CD8-positive, alpha-beta memory T cell (primary cell): ENCODE measurements at regions not wholly inside any gene's neighbourhood (a gene's known extent, or its start where the extent isn't known, plus 50 kb on each side); places are given as distances from the start of the nearest gene placed in this dataset.

Source experiments
- CTCF ChIA-PET: fragments of 350-600 bp; sonication (Branson Sonifier 250); formaldehyde crosslinking; loops from one replicate; lab custom pipeline; 2021; ENCODE audit warnings: antibody characterized with exemption; lab: Charles Lee
- POLR2A ChIA-PET: fragments of 350-600 bp; sonication (Branson Sonifier 250); formaldehyde crosslinking; loops from one replicate; lab custom pipeline; 2021; ENCODE audit warnings: antibody characterized with exemption; lab: Charles Lee
- DNase-seq, 5 donors: peaks; one replicate each; pipeline versions ENCODE4 v3.0.0 to v3.0.0-alpha.2; 2020 to 2022; ENCODE audit warnings: mixed read lengths in 1 of 5
- H3K27ac ChIP-seq: one replicate; pipeline ENCODE4 v1.7.0; 2013; ENCODE audit warnings: low read depth, mild to moderate bottlenecking, low read length, moderate library complexity
- H3K27me3 ChIP-seq: 2 replicates; pipeline ENCODE4 v1.7.0; 2013; ENCODE audit warnings: low read length, mild to moderate bottlenecking; ENCODE audit not compliant: insufficient read depth, poor library complexity, severe bottlenecking
- H3K36me3 ChIP-seq: 2 replicates; pipeline ENCODE4 v1.7.0; 2013; ENCODE audit warnings: mild to moderate bottlenecking, low read length, moderate library complexity; ENCODE audit not compliant: insufficient read depth
- H3K4me1 ChIP-seq: 2 replicates; pipeline ENCODE4 v1.7.0; 2013; ENCODE audit warnings: mild to moderate bottlenecking, low read length, moderate library complexity; ENCODE audit not compliant: insufficient read depth
- H3K4me3 ChIP-seq: 2 replicates; pipeline ENCODE4 v1.7.0; 2013; ENCODE audit warnings: mild to moderate bottlenecking, low read length
- H3K9me3 ChIP-seq: 2 replicates; pipeline ENCODE4 v1.7.0; 2013; ENCODE audit warnings: mild to moderate bottlenecking, low read length
- H3K27ac Mint-ChIP-seq, 8 donors: one replicate each; pipeline ENCODE4 v1.8.0; 2020 to 2021; ENCODE audit warnings: mixed read lengths in 8 of 8, mild to moderate bottlenecking in 6 of 8, inconsistent platforms in 3 of 8, moderate library complexity in 3 of 8
- H3K27me3 Mint-ChIP-seq, 2 donors: one replicate each; pipeline ENCODE4 v1.8.0; 2020 to 2021; ENCODE audit warnings: mixed read lengths in 2 of 2, mild to moderate bottlenecking in 1 of 2, moderate library complexity in 1 of 2
- H3K36me3 Mint-ChIP-seq, 3 donors: one replicate each; pipeline ENCODE4 v1.8.0; 2020 to 2021; ENCODE audit warnings: mixed read lengths in 3 of 3, inconsistent platforms in 1 of 3, mild to moderate bottlenecking in 1 of 3
- H3K4me1 Mint-ChIP-seq, 3 donors: one replicate each; pipeline ENCODE4 v1.8.0; 2020 to 2021; ENCODE audit warnings: mixed read lengths in 3 of 3, inconsistent platforms in 1 of 3, mild to moderate bottlenecking in 1 of 3
- H3K4me3 Mint-ChIP-seq, 7 donors: one replicate each; pipeline ENCODE4 v1.8.0; 2020 to 2021; ENCODE audit warnings: mixed read lengths in 7 of 7, mild to moderate bottlenecking in 6 of 7, moderate library complexity in 4 of 7, inconsistent platforms in 2 of 7
- H3K9me3 Mint-ChIP-seq, 5 donors: one replicate each; pipeline ENCODE4 v1.8.0; 2020 to 2022; ENCODE audit warnings: mixed read lengths in 5 of 5, mild to moderate bottlenecking in 3 of 5, moderate library complexity in 2 of 5, inconsistent platforms in 1 of 5

GRCh38 chr5:30932273-30933017 lies 261.0 kb upstream of the CDH6 start:
- H3K9me3 ChIP-seq: peaks cover 1% of the 10 kb centered on the region
- Mint-ChIP-seq H3K27ac (no peak overlapping the region), H3K27me3 (no peaks in the 10 kb centered on the region), H3K9me3 (peaks cover 0 to 38% (median 5%) of the 10 kb centered on the region in 5 donors), H3K36me3 (no peaks in the 10 kb centered on the region), H3K4me1 (no peaks in the 10 kb centered on the region), H3K4me3 (no peak overlapping the region)
- no peak overlapping the region for H3K4me3 ChIP-seq
- ChIA-PET POLR2A (no interaction called here), CTCF (no interaction called here)
- no peak overlapping the region for H3K27ac ChIP-seq
- H3K36me3 ChIP-seq: no peaks in the 10 kb centered on the region
- no peaks in the 10 kb centered on the region for H3K4me1 ChIP-seq
- H3K27me3 ChIP-seq: no peaks in the 10 kb centered on the region
- DNase-seq: no peak

- H3K4me3 Mint-ChIP-seq: no peak overlapping the region
- peaks cover 0 to 43% (median 5%) of the 10 kb centered on the region in 5 donors for H3K9me3 Mint-ChIP-seq
- H3K27me3 Mint-ChIP-seq: no peaks in the 10 kb centered on the region
- H3K27me3 ChIP-seq: no peaks in the 10 kb centered on the region
- no peak for DNase-seq
- H3K36me3 ChIP-seq: no peaks in the 10 kb centered on the region
- H3K27ac Mint-ChIP-seq: no peak overlapping the region
- H3K4me3 ChIP-seq: no peak overlapping the region
- H3K36me3 Mint-ChIP-seq: no peaks in the 10 kb centered on the region
- no peaks in the 10 kb centered on the region for H3K4me1 Mint-ChIP-seq
- H3K27ac ChIP-seq: no peak overlapping the region
- H3K9me3 ChIP-seq: peaks cover 5% of the 10 kb centered on the region
- H3K4me1 ChIP-seq: no peaks in the 10 kb centered on the region
- ChIA-PET POLR2A (no interaction called here), CTCF (no interaction called here)
Measured at GRCh38 chr5:30930736-30931135, 262.8 kb upstream of the CDH6 start.

GRCh38 chr5:30928956-30929355 lies 264.5 kb upstream of the CDH6 start:
- Mint-ChIP-seq H3K4me3 (no peak overlapping the region), H3K36me3 (no peaks in the 10 kb centered on the region), H3K9me3 (peaks cover 0 to 42% (median 7%) of the 10 kb centered on the region in 5 donors), H3K27ac (no peak overlapping the region), H3K4me1 (no peaks in the 10 kb centered on the region), H3K27me3 (no peaks in the 10 kb centered on the region)
- DNase-seq: no peak
- no peaks in the 10 kb centered on the region for H3K4me1 ChIP-seq
- no peaks in the 10 kb centered on the region for H3K27me3 ChIP-seq
- POLR2A ChIA-PET: no interaction called here
- peaks cover 5% of the 10 kb centered on the region for H3K9me3 ChIP-seq
- no peak overlapping the region for H3K27ac ChIP-seq
- no peaks in the 10 kb centered on the region for H3K36me3 ChIP-seq
- CTCF ChIA-PET: no interaction called here
- H3K4me3 ChIP-seq: no peak overlapping the region

GRCh38 chr5:30926218-30926617 lies 267.3 kb upstream of the CDH6 start:
- H3K4me1 Mint-ChIP-seq: no peaks in the 10 kb centered on the region
- no peaks in the 10 kb centered on the region for H3K36me3 Mint-ChIP-seq
- CTCF ChIA-PET: no interaction called here

GRCh38 chr5:30921388-30921787 lies 272.1 kb upstream of the CDH6 start:
- no peaks in the 10 kb centered on the region for H3K4me1 ChIP-seq
- peaks cover 2 to 26% (median 14%) of the 10 kb centered on the region in 5 donors for H3K9me3 Mint-ChIP-seq
- H3K4me1 Mint-ChIP-seq: no peaks in the 10 kb centered on the region
- no peak overlapping the region for H3K27ac ChIP-seq
- H3K4me3 ChIP-seq: no peak overlapping the region
- CTCF ChIA-PET: no interaction called here
- H3K27me3 ChIP-seq: no peaks in the 10 kb centered on the region
- DNase-seq: no peak
- no peak overlapping the region for H3K27ac Mint-ChIP-seq
- peaks cover 0 to 2% of the 10 kb centered on the region in 2 donors for H3K27me3 Mint-ChIP-seq
- no peaks in the 10 kb centered on the region for H3K36me3 Mint-ChIP-seq
- POLR2A ChIA-PET: no interaction called here
- H3K36me3 ChIP-seq: no peaks in the 10 kb centered on the region
- H3K4me3 Mint-ChIP-seq: no peak overlapping the region
- no peaks in the 10 kb centered on the region for H3K9me3 ChIP-seq

More at GRCh38 chr5:30926218-30926617, 267.3 kb upstream of the CDH6 start:
- Histone ChIP-seq H3K4me3 (no peak overlapping the region), H3K36me3 (no peaks in the 10 kb centered on the region), H3K4me1 (no peaks in the 10 kb centered on the region), H3K27me3 (no peaks in the 10 kb centered on the region), H3K27ac (no peak overlapping the region), H3K9me3 (peaks cover 5% of the 10 kb centered on the region)
- Mint-ChIP-seq H3K27ac (no peak overlapping the region), H3K9me3 (peaks cover 1 to 38% (median 7%) of the 10 kb centered on the region in 5 donors), H3K27me3 (peaks cover 0 to 2% of the 10 kb centered on the region in 2 donors), H3K4me3 (no peak overlapping the region)
- no peak for DNase-seq
- POLR2A ChIA-PET: no interaction called here

- no peak overlapping the region for H3K27ac Mint-ChIP-seq
- H3K4me1 Mint-ChIP-seq: no peaks in the 10 kb centered on the region
- H3K9me3 Mint-ChIP-seq: peaks cover 6 to 19% (median 9%) of the 10 kb centered on the region in 5 donors
- ChIA-PET POLR2A (no interaction called here), CTCF (no interaction called here)
- H3K9me3 ChIP-seq: no peaks in the 10 kb centered on the region
- no peaks in the 10 kb centered on the region for H3K36me3 ChIP-seq
- no peaks in the 10 kb centered on the region for H3K36me3 Mint-ChIP-seq
- no peaks in the 10 kb centered on the region for H3K27me3 Mint-ChIP-seq
- no peaks in the 10 kb centered on the region for H3K4me1 ChIP-seq
- no peak overlapping the region for H3K4me3 Mint-ChIP-seq
- H3K27ac ChIP-seq: no peak overlapping the region
- no peak for DNase-seq
- H3K27me3 ChIP-seq: no peaks in the 10 kb centered on the region
- H3K4me3 ChIP-seq: no peak overlapping the region
Measured at GRCh38 chr5:30918171-30918570, 275.3 kb upstream of the CDH6 start.

GRCh38 chr5:30908356-30908755 lies 285.1 kb upstream of the CDH6 start:
- ChIA-PET CTCF (no interaction called here), POLR2A (no interaction called here)
- Mint-ChIP-seq H3K27me3 (no peaks in the 10 kb centered on the region), H3K4me3 (no peak overlapping the region), H3K4me1 (no peaks in the 10 kb centered on the region), H3K27ac (no peak overlapping the region), H3K36me3 (no peaks in the 10 kb centered on the region), H3K9me3 (peaks cover 3 to 34% (median 6%) of the 10 kb centered on the region in 5 donors)
- no peak for DNase-seq
- Histone ChIP-seq H3K27me3 (no peaks in the 10 kb centered on the region), H3K9me3 (no peaks in the 10 kb centered on the region), H3K4me3 (no peak overlapping the region), H3K36me3 (no peaks in the 10 kb centered on the region), H3K27ac (no peak overlapping the region), H3K4me1 (no peaks in the 10 kb centered on the region)

- Histone ChIP-seq H3K9me3 (no peaks in the 10 kb centered on the region), H3K27ac (no peak overlapping the region), H3K27me3 (no peaks in the 10 kb centered on the region), H3K4me1 (no peaks in the 10 kb centered on the region), H3K4me3 (no peak overlapping the region), H3K36me3 (no peaks in the 10 kb centered on the region)
- Mint-ChIP-seq H3K4me1 (no peaks in the 10 kb centered on the region), H3K27ac (no peak overlapping the region), H3K9me3 (peaks cover 0 to 27% (median 7%) of the 10 kb centered on the region in 5 donors), H3K27me3 (no peaks in the 10 kb centered on the region), H3K4me3 (no peak overlapping the region), H3K36me3 (no peaks in the 10 kb centered on the region)
- no peak for DNase-seq
- POLR2A ChIA-PET: no interaction called here
- CTCF ChIA-PET: no interaction called here
Measured at GRCh38 chr5:30900367-30900766, 293.1 kb upstream of the CDH6 start.
